ENCODE measurements at regions not wholly inside any gene's neighbourhood (a gene's known extent, or its start where the extent isn't known, plus 50 kb on each side); places are given as distances from the start of the nearest gene placed in this dataset.

DNA sequence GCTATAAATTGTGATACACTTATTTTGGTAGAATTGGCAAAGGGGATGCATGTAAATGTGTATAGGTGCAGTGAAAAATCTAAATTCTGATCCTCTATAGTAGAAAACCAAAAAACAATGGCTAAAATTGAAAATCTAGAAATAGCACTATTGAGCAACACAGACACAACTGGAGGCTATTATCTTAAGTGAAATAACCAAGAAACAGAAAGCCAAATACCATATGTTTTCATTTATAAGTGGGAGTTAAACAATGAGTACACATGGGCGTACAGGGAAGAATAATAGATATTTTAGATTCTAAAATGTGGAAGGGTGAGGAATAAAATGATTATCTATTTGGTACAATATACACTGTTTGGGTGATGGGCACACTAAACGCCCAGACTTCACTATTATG, 183.2 kb upstream of the TUSC1 start:
- no peak overlapping the region for H3K4me3 ChIP-seq (ENCODE audit: low read depth, low read length, poor library complexity, severe bottlenecking)
- H3K27ac ChIP-seq (ENCODE audit: low read depth, low read length, poor library complexity, severe bottlenecking) = no peak overlapping the region
- no peaks in the 10 kb centered on the region for H3K27me3 ChIP-seq (ENCODE audit: insufficient read depth, low read length)
- no peak overlapping the region for H3K9ac ChIP-seq (ENCODE audit: low read length)
- H3K4me2 ChIP-seq (ENCODE audit: low read length) = no peak overlapping the region
- H4K20me1 ChIP-seq (ENCODE audit: insufficient read depth, low read length) = no peaks in the 10 kb centered on the region
- H3K9me3 ChIP-seq (ENCODE audit: low read length) = no peaks in the 10 kb centered on the region
- H3K9me2 ChIP-seq (ENCODE audit: low read depth, low read length) = no peaks in the 10 kb centered on the region
- no peaks in the 10 kb centered on the region for H3K4me1 ChIP-seq (ENCODE audit: insufficient read depth, low read length, severe bottlenecking)
- H3K79me2 ChIP-seq (ENCODE audit: insufficient read depth, low read length) = no peaks in the 10 kb centered on the region
- no peak overlapping the region for H2AFZ ChIP-seq (ENCODE audit: low read length)
- TF ChIP-seq, protein P1, sequence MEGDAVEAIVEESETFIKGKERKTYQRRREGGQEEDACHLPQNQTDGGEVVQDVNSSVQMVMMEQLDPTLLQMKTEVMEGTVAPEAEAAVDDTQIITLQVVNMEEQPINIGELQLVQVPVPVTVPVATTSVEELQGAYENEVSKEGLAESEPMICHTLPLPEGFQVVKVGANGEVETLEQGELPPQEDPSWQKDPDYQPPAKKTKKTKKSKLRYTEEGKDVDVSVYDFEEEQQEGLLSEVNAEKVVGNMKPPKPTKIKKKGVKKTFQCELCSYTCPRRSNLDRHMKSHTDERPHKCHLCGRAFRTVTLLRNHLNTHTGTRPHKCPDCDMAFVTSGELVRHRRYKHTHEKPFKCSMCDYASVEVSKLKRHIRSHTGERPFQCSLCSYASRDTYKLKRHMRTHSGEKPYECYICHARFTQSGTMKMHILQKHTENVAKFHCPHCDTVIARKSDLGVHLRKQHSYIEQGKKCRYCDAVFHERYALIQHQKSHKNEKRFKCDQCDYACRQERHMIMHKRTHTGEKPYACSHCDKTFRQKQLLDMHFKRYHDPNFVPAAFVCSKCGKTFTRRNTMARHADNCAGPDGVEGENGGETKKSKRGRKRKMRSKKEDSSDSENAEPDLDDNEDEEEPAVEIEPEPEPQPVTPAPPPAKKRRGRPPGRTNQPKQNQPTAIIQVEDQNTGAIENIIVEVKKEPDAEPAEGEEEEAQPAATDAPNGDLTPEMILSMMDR (IDR thresholded peaks at IDR 0.05; ENCODE audit: low read length) = no peak
- no peak for TF ChIP-seq EZH2 (IDR thresholded peaks at IDR 0.05; ENCODE audit: borderline replicate concordance, low read length)
- no peaks in the 10 kb centered on the region for H3K36me3 ChIP-seq (ENCODE audit: insufficient read depth, low read length)
- H3F3A ChIP-seq (ENCODE audit: insufficient read depth, low read length) = no peaks in the 10 kb centered on the region

DNA sequence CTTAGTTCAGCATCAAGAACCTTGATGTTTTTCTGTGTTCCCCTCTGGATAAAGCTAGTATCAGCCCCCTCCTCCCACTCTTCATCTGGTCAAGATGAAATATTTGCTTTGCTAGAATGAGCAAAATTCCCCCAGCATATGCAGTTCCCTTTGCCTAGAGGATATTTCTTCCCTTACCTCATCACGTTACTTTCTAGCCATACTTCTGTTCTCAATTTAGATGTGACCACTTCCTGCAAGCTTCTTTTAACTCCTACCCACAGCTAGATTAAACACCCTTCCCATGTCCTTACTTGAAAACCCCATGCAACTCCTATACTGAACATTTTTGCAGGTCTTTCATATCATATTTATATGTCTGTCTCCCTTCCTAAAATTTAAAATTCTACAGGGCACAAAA, 178.9 kb upstream of the TUSC1 start:
- Histone ChIP-seq H3K9ac (ENCODE audit: low read length) (no peak overlapping the region), H3K9me3 (ENCODE audit: low read length) (no peaks in the 10 kb centered on the region), H3K36me3 (ENCODE audit: insufficient read depth, low read length) (no peaks in the 10 kb centered on the region), H3K27me3 (ENCODE audit: insufficient read depth, low read length) (no peaks in the 10 kb centered on the region), H3K9me2 (ENCODE audit: low read depth, low read length) (no peaks in the 10 kb centered on the region), H3K4me3 (ENCODE audit: low read depth, low read length, poor library complexity, severe bottlenecking) (no peak overlapping the region), H3K79me2 (ENCODE audit: insufficient read depth, low read length) (no peaks in the 10 kb centered on the region), H3K27ac (ENCODE audit: low read depth, low read length, poor library complexity, severe bottlenecking) (no peak overlapping the region), H4K20me1 (ENCODE audit: insufficient read depth, low read length) (no peaks in the 10 kb centered on the region), H2AFZ (ENCODE audit: low read length) (no peak overlapping the region), H3K4me1 (ENCODE audit: insufficient read depth, low read length, severe bottlenecking) (no peaks in the 10 kb centered on the region), H3K4me2 (ENCODE audit: low read length) (no peak overlapping the region), H3F3A (ENCODE audit: insufficient read depth, low read length) (no peaks in the 10 kb centered on the region)
- TF ChIP-seq, protein P1 (IDR thresholded peaks at IDR 0.05; ENCODE audit: low read length) = no peak
- no peak for TF ChIP-seq EZH2 (IDR thresholded peaks at IDR 0.05; ENCODE audit: borderline replicate concordance, low read length)

DNA sequence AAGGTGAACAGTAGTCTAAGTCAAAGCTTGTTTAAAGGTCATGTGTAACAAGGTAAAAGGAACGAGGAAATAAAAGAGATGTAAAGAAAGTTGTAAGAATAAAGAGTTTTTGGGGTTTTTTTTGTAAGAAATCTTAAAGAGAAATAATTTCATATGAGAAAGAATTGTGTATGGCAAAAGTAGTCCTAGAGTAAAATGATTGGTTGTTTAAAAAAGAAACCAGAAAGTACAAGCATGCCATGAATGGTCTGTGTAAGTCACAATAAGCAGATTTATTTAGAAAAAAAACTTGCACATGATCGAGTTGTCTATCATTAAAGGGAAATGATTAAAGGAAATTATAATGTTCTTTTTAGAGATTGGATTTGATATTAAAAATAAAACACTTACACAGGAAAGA, 172.6 kb upstream of the TUSC1 start:
- H3K36me3 ChIP-seq (ENCODE audit: insufficient read depth, low read length) = no peaks in the 10 kb centered on the region
- no peak for TF ChIP-seq EZH2 (IDR thresholded peaks at IDR 0.05; ENCODE audit: borderline replicate concordance, low read length)
- TF ChIP-seq, protein P1 (IDR thresholded peaks at IDR 0.05; ENCODE audit: low read length) = no peak
- no peak overlapping the region for H3K27ac ChIP-seq (ENCODE audit: low read depth, low read length, poor library complexity, severe bottlenecking)
- no peaks in the 10 kb centered on the region for H3K79me2 ChIP-seq (ENCODE audit: insufficient read depth, low read length)
- H3K9me2 ChIP-seq (ENCODE audit: low read depth, low read length) = no peaks in the 10 kb centered on the region
- H3K27me3 ChIP-seq (ENCODE audit: insufficient read depth, low read length) = no peaks in the 10 kb centered on the region
- H2AFZ ChIP-seq (ENCODE audit: low read length) = no peak overlapping the region
- no peak overlapping the region for H3K4me2 ChIP-seq (ENCODE audit: low read length)
- no peaks in the 10 kb centered on the region for H3K9me3 ChIP-seq (ENCODE audit: low read length)
- no peaks in the 10 kb centered on the region for H4K20me1 ChIP-seq (ENCODE audit: insufficient read depth, low read length)
- no peaks in the 10 kb centered on the region for H3F3A ChIP-seq (ENCODE audit: insufficient read depth, low read length)
- no peak overlapping the region for H3K4me3 ChIP-seq (ENCODE audit: low read depth, low read length, poor library complexity, severe bottlenecking)
- no peaks in the 10 kb centered on the region for H3K4me1 ChIP-seq (ENCODE audit: insufficient read depth, low read length, severe bottlenecking)
- no peak overlapping the region for H3K9ac ChIP-seq (ENCODE audit: low read length)
